Neural progenitor cell (in vitro differentiated cells): ENCODE measurements at regions not wholly inside any gene's neighbourhood (a gene's known extent, or its start where the extent isn't known, plus 50 kb on each side); places are given as distances from the start of the nearest gene placed in this dataset.

Experiments used
- DNase-seq: peaks from one replicate; pipeline ENCODE4 v3.0.0-alpha.2; 2016; ENCODE audit warnings: low spot score
- H2AFZ ChIP-seq: fragments of 200-600 bp; sonication (generic); replicated peaks from 2 replicates; pipeline ENCODE4 v1.6.1; 2016; ENCODE audit warnings: antibody characterized with exemption
- H3F3A ChIP-seq: fragments of 200-600 bp; sonication (generic); 2 replicates; pipeline ENCODE4 v1.6.1; 2016; ENCODE audit warnings: antibody characterized with exemption, low read depth
- H3K27ac ChIP-seq: fragments of 200-600 bp; sonication (generic); 2 replicates; pipeline ENCODE4 v1.5.1; 2016; ENCODE audit warnings: mild to moderate bottlenecking
- H3K27me3 ChIP-seq: fragments of 200-600 bp; sonication (generic); 2 replicates; pipeline ENCODE4 v1.6.1; 2016; ENCODE audit warnings: mild to moderate bottlenecking, moderate library complexity
- H3K36me3 ChIP-seq: fragments of 200-600 bp; sonication (generic); 2 replicates; pipeline ENCODE4 v1.5.1; 2016
- H3K4me1 ChIP-seq: fragments of 200-600 bp; sonication (generic); 2 replicates; pipeline ENCODE4 v1.6.1; 2016; ENCODE audit warnings: mixed run types
- H3K4me2 ChIP-seq: fragments of 200-600 bp; sonication (generic); 2 replicates; pipeline ENCODE4 v1.6.1; 2016
- H3K4me3 ChIP-seq: fragments of 200-600 bp; sonication (generic); 2 replicates; pipeline ENCODE4 v1.5.1; 2016
- H3K79me2 ChIP-seq: fragments of 200-600 bp; sonication (generic); 2 replicates; pipeline ENCODE4 v1.6.1; 2016; ENCODE audit warnings: low read depth
- H3K9ac ChIP-seq: fragments of 200-600 bp; sonication (generic); 2 replicates; pipeline ENCODE4 v1.6.1; 2016
- H3K9me3 ChIP-seq: fragments of 200-600 bp; sonication (generic); 2 replicates; pipeline ENCODE4 v1.5.1; 2016; ENCODE audit warnings: low read depth
- H4K20me1 ChIP-seq: fragments of 200-600 bp; sonication (generic); 2 replicates; pipeline ENCODE4 v1.6.1; 2016; ENCODE audit warnings: low read depth
- H3K27ac Mint-ChIP-seq: 3 replicates; pipeline ENCODE4 v1.8.0; 2021; ENCODE audit warnings: mixed read lengths
- H3K27me3 Mint-ChIP-seq: 2 replicates; pipeline ENCODE4 v1.8.0; 2022; ENCODE audit warnings: low read depth, mild to moderate bottlenecking, inconsistent platforms, moderate library complexity, mixed read lengths; ENCODE audit not compliant: insufficient read depth
- H3K36me3 Mint-ChIP-seq: 3 replicates; pipeline ENCODE4 v1.8.0; 2021; ENCODE audit warnings: mixed read lengths
- H3K4me1 Mint-ChIP-seq: 3 replicates; pipeline ENCODE4 v1.8.0; 2021; ENCODE audit warnings: mixed read lengths
- H3K4me3 Mint-ChIP-seq: 3 replicates; pipeline ENCODE4 v1.8.0; 2021; ENCODE audit warnings: mild to moderate bottlenecking, moderate library complexity, mixed read lengths
- H3K9me3 Mint-ChIP-seq: 3 replicates; pipeline ENCODE4 v1.8.0; 2020; ENCODE audit warnings: mixed read lengths
- EZH2 ChIP-seq: fragments of 200-600 bp; sonication (generic); IDR thresholded peaks from 2 replicates; pipeline ENCODE4 v1.6.1; 2017; ENCODE audit warnings: antibody characterized with exemption, mild to moderate bottlenecking, moderate library complexity
- EZH2phosphoT487 ChIP-seq: fragments of 200-600 bp; sonication (generic); IDR thresholded peaks from 2 replicates; pipeline ENCODE4 v1.6.1; 2017; ENCODE audit warnings: antibody characterized with exemption
- TF ChIP-seq, protein P1 (sequence below): fragments of 200-600 bp; sonication (generic); IDR thresholded peaks from 2 replicates; pipeline ENCODE4 v1.5.1; 2017; ENCODE audit warnings: antibody characterized with exemption, mild to moderate bottlenecking

DNA sequence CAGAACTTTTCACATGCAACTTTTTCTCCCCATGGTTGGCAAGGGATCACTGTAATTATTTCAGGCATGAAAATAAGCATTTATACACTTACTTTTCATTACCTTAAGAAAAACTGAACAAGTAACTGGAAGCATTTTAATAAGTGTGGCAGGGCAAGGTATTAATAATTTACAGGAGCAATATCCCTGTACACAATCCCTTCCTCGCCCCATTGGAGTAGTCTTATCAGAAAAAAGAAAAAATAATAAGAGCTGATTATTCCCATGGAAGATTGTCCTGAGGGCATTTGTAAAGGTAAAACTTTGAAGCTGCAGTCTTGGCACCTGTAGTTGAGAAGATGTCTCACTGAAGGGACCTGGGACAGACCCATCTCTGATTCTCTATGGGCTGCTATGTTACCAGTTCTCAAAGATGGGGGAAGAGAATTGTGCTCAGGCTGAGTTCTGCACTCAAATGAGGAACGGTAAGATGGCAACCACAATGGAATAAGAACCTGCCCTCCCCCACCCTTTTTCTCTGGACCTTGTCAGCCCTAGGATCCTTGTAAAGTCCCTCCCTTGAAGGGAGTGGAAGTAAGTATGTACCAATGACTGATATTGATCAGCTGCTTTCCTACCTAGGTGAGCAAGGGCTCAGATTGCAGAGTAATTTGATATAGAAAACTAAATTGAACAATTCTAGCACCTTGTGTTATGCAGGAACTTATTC lies 70.0 kb upstream of the AHI1 start:
- Histone ChIP-seq H3K36me3 (no peaks in the 10 kb centered on the region), H2AFZ (no peak overlapping the region), H3K27me3 (no peaks in the 10 kb centered on the region), H3K9me3 (no peaks in the 10 kb centered on the region), H3K9ac (no peak overlapping the region), H3K4me1 (no peaks in the 10 kb centered on the region), H3K4me3 (no peak overlapping the region), H4K20me1 (no peaks in the 10 kb centered on the region), H3K79me2 (no peaks in the 10 kb centered on the region), H3F3A (no peaks in the 10 kb centered on the region), H3K4me2 (no peak overlapping the region), H3K27ac (no peak overlapping the region)
- TF ChIP-seq EZH2 = no peak
- TF ChIP-seq, protein P1, sequence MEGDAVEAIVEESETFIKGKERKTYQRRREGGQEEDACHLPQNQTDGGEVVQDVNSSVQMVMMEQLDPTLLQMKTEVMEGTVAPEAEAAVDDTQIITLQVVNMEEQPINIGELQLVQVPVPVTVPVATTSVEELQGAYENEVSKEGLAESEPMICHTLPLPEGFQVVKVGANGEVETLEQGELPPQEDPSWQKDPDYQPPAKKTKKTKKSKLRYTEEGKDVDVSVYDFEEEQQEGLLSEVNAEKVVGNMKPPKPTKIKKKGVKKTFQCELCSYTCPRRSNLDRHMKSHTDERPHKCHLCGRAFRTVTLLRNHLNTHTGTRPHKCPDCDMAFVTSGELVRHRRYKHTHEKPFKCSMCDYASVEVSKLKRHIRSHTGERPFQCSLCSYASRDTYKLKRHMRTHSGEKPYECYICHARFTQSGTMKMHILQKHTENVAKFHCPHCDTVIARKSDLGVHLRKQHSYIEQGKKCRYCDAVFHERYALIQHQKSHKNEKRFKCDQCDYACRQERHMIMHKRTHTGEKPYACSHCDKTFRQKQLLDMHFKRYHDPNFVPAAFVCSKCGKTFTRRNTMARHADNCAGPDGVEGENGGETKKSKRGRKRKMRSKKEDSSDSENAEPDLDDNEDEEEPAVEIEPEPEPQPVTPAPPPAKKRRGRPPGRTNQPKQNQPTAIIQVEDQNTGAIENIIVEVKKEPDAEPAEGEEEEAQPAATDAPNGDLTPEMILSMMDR = no peak
- TF ChIP-seq EZH2phosphoT487 = no peak
- H3K4me3 Mint-ChIP-seq = no peak overlapping the region
- no peak overlapping the region for H3K27ac Mint-ChIP-seq
- H3K4me1 Mint-ChIP-seq = no peaks in the 10 kb centered on the region
- H3K27me3 Mint-ChIP-seq = no peaks in the 10 kb centered on the region
- no peak for DNase-seq
- no peaks in the 10 kb centered on the region for H3K36me3 Mint-ChIP-seq
- no peaks in the 10 kb centered on the region for H3K9me3 Mint-ChIP-seq

GRCh38 chr6:135568379-135568778 lies 70.8 kb upstream of the AHI1 start:
- Histone ChIP-seq H3K27ac (no peak overlapping the region), H3K4me3 (no peak overlapping the region), H3K4me2 (no peak overlapping the region), H3K4me1 (no peaks in the 10 kb centered on the region), H3K27me3 (no peaks in the 10 kb centered on the region), H3K9me3 (no peaks in the 10 kb centered on the region), H3K79me2 (no peaks in the 10 kb centered on the region), H3K36me3 (no peaks in the 10 kb centered on the region), H4K20me1 (no peaks in the 10 kb centered on the region), H3F3A (no peaks in the 10 kb centered on the region), H2AFZ (no peak overlapping the region), H3K9ac (no peak overlapping the region)
- Mint-ChIP-seq H3K27me3 (no peaks in the 10 kb centered on the region), H3K27ac (no peak overlapping the region), H3K36me3 (no peaks in the 10 kb centered on the region), H3K4me1 (no peaks in the 10 kb centered on the region), H3K4me3 (no peak overlapping the region), H3K9me3 (no peaks in the 10 kb centered on the region)
- no peak for TF ChIP-seq EZH2
- TF ChIP-seq EZH2phosphoT487 = no peak
- TF ChIP-seq, protein P1 = no peak
- DNase-seq = no peak

DNA sequence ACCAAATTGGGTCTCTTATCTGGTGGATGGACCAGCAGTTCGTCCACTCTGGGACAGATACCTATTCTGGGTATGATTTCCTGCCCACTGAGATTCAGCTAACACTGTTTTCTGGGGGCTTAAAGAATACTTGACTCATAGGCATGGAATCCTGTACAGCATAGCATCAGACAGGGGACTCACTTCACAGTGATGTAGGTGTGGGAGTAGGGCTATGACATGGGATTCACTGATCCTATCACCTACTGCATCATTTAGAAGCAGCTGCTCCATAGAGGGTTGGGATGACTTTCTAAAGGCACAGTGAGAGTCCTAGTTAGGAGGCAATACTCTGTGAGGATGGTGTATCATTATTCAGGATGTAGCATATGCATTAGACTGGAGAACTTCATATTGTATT lies 74.5 kb upstream of the AHI1 start:
- H3K4me1 ChIP-seq = peaks cover 2% of the 10 kb centered on the region
- H3K9ac ChIP-seq = no peak overlapping the region

More for the DNA sequence above, 74.5 kb upstream of the AHI1 start:
- H3K27me3 Mint-ChIP-seq = no peaks in the 10 kb centered on the region
- H3K27ac Mint-ChIP-seq = no peak overlapping the region
- TF ChIP-seq EZH2phosphoT487 (no peak), EZH2 (no peak)
- TF ChIP-seq, protein P1 = no peak
- H3K27ac ChIP-seq = no peak overlapping the region
- no peak overlapping the region for H3K4me3 ChIP-seq
- no peaks in the 10 kb centered on the region for H4K20me1 ChIP-seq
- H3K36me3 ChIP-seq = no peaks in the 10 kb centered on the region
- no peak overlapping the region for H3K4me3 Mint-ChIP-seq
- no peaks in the 10 kb centered on the region for H3K27me3 ChIP-seq
- H3K36me3 Mint-ChIP-seq = no peaks in the 10 kb centered on the region
- no peak overlapping the region for H2AFZ ChIP-seq
- H3K9me3 Mint-ChIP-seq = no peaks in the 10 kb centered on the region
- H3K4me2 ChIP-seq = no peak overlapping the region
- H3K4me1 Mint-ChIP-seq = no peaks in the 10 kb centered on the region
- no peaks in the 10 kb centered on the region for H3F3A ChIP-seq
- H3K79me2 ChIP-seq = no peaks in the 10 kb centered on the region
- H3K9me3 ChIP-seq = no peaks in the 10 kb centered on the region
- no peak for DNase-seq
